ENCODE measurements at regions not wholly inside any gene's neighbourhood (a gene's known extent, or its start where the extent isn't known, plus 50 kb on each side); places are given as distances from the start of the nearest gene placed in this dataset.
A peak's percentile ranks its signal among the peaks of the same experiment; 100 is the strongest.
"Not testable (repeated sequence)": the region's sequence is repeated elsewhere in the genome, so short reads cannot be mapped to it uniquely, and the experiment has no call there.

- DNase-seq = not testable (repeated sequence)
Measured at GRCh38 chr20:17891131-17891530, 77.5 kb downstream of the SNX5 start.

- no peak for DNase-seq
Measured at GRCh38 chr20:17890330-17890729, 78.3 kb downstream of the SNX5 start.

- DNase-seq = no peak
Measured at GRCh38 chr20:17889226-17889625, 79.4 kb downstream of the SNX5 start.

- DNase-seq = no peak
Measured at GRCh38 chr20:17888044-17888443, 80.5 kb downstream of the SNX5 start.

GRCh38 chr20:17887331-17888030 is 81.1 kb downstream of the SNX5 start:
- DNase-seq = no peak

GRCh38 chr20:17885544-17885943 is 83.0 kb downstream of the SNX5 start:
- no peak for DNase-seq

- DNase-seq = no peak
Measured at GRCh38 chr20:17885076-17885475, 83.5 kb downstream of the SNX5 start.

- DNase-seq = no peak
Measured at GRCh38 chr20:17884307-17885003, 84.1 kb downstream of the SNX5 start.

- no peak for DNase-seq
Measured at GRCh38 chr20:17883592-17884306, 84.8 kb downstream of the SNX5 start.

- DNase-seq = no peak
Measured at GRCh38 chr20:17882834-17883591, 85.6 kb downstream of the SNX5 start.

GRCh38 chr20:17882065-17882833 is 86.3 kb downstream of the SNX5 start:
- no peak for DNase-seq

GRCh38 chr20:17881741-17882064 is 86.9 kb downstream of the SNX5 start:
- DNase-seq = no peak

GRCh38 chr20:17878912-17879602 is 89.5 kb downstream of the SNX5 start:
- DNase-seq = peak; percentile 12

- DNase-seq = no peak
Measured at GRCh38 chr20:17878069-17878911, 90.3 kb downstream of the SNX5 start.

GRCh38 chr20:17875981-17876385 is 92.6 kb downstream of the SNX5 start:
- DNase-seq = no peak

- DNase-seq = no peak
Measured at GRCh38 chr20:17875106-17875980, 93.3 kb downstream of the SNX5 start.

- no peak for DNase-seq
Measured at GRCh38 chr20:17874271-17875105, 94.1 kb downstream of the SNX5 start.

- DNase-seq = no peak
Measured at GRCh38 chr20:17873410-17874270, 95.0 kb downstream of the SNX5 start.
